ENCODE measurements at regions not wholly inside any gene's neighbourhood (a gene's known extent, or its start where the extent isn't known, plus 50 kb on each side); places are given as distances from the start of the nearest gene placed in this dataset.

DNA sequence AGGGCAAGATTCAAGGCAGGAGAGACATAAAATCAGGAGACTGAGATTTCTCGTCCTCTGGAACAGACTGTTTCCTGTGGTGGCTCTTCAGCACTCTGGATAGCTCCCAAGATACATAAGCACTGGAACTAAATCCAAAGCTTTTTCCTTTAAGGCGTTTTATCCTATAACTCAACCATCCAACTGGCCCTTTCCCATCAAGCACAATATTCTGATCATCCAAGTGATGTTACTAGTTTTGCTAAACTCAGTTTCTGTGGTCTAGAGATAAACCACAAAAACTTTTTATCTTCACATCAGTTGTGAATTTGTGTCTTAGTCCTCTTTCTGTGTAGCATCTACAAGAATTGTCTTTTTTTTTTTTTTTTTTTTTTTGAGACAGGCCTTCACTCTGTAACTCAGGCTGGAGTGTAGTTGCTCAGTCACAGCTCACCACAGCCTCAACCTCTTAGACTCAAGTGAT is 299.4 kb downstream of the COX7C start:
- no peak for FAIRE-seq
- TF ChIP-seq, protein P1, sequence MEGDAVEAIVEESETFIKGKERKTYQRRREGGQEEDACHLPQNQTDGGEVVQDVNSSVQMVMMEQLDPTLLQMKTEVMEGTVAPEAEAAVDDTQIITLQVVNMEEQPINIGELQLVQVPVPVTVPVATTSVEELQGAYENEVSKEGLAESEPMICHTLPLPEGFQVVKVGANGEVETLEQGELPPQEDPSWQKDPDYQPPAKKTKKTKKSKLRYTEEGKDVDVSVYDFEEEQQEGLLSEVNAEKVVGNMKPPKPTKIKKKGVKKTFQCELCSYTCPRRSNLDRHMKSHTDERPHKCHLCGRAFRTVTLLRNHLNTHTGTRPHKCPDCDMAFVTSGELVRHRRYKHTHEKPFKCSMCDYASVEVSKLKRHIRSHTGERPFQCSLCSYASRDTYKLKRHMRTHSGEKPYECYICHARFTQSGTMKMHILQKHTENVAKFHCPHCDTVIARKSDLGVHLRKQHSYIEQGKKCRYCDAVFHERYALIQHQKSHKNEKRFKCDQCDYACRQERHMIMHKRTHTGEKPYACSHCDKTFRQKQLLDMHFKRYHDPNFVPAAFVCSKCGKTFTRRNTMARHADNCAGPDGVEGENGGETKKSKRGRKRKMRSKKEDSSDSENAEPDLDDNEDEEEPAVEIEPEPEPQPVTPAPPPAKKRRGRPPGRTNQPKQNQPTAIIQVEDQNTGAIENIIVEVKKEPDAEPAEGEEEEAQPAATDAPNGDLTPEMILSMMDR (IDR thresholded peaks at IDR 0.05; ENCODE audit: insufficient read depth, missing control alignments), result no peak
- no peak for DNase-seq (ENCODE audit: insufficient read length, low spot score)

DNA sequence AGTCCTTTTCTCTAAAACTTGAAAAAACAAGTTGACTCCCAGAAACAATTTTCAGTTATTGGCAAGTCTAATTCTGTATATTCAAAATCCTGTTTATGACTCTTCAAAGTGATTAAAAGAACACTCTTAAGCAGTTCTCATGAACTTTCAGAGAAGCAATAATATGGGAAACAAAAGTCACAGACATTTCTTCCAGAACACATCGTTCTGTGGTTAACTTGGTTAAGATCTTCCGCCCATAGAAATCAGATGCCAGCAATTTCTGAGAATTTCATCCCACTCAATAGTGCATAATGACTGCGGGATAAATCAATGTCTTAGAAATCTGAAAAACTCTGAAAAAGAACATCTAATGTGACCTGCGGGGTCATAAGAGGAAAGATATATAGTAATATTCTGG is 300.5 kb downstream of the COX7C start:
- DNase-seq (ENCODE audit: insufficient read length, low spot score) (no peak), FAIRE-seq (no peak)
- TF ChIP-seq, protein P1 (IDR thresholded peaks at IDR 0.05; ENCODE audit: insufficient read depth, missing control alignments), result no peak

DNA sequence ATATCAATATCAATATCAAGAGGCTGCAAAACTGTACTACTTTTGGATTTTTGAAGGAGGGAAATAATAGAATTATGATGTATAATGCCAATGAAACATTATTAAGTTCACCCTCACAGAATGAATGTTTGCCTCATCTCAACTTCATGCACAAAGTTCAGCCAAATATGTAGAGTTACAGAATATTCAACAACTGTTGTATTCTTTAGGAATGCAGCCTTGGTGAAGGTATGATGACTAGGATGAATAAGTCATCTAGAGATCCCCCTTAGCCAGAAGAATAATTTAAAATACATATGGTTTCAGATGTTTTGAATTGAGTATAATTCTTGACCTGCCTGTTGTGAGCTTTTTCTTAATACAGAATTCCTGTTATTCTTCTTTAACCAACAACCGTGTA is 308.3 kb downstream of the COX7C start:
- TF ChIP-seq, protein P1 (IDR thresholded peaks at IDR 0.05; ENCODE audit: insufficient read depth, missing control alignments), result no peak
- no peak for DNase-seq (ENCODE audit: insufficient read length, low spot score)
- FAIRE-seq, result no peak

DNA sequence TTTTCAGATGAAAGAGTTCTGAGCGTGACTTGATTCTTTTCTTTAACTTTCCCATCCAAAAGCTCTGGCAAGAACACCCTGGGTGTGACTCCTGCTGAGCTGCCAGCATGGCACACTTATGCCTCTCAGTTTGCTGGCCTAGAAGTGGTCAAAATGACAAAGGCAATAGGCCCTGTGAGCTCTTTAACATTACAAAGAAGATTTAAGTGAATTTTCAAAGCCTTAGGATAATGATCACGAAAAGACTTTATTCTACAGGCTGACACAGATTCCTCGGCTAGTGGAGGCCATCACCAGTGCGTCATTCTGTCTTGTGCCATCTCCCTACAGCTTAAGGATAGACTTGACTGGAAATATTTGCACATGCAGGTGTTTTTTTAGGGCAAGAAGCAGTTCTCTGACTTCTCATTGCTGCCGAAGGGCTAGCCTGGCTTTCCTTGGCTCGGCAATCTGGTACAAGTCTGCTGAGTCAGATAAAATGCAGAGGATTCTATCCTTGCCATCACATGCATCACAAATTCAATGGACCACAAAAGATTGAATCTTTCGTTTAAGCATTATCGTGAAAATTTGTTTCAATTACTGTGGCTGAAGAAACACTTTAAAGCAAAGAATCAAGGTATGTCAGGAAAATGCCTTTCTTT is 311.5 kb downstream of the COX7C start:
- FAIRE-seq, result no peak
- TF ChIP-seq, protein P1 (IDR thresholded peaks at IDR 0.05; ENCODE audit: insufficient read depth, missing control alignments), result no peak
- DNase-seq (ENCODE audit: insufficient read length, low spot score), result no peak

DNA sequence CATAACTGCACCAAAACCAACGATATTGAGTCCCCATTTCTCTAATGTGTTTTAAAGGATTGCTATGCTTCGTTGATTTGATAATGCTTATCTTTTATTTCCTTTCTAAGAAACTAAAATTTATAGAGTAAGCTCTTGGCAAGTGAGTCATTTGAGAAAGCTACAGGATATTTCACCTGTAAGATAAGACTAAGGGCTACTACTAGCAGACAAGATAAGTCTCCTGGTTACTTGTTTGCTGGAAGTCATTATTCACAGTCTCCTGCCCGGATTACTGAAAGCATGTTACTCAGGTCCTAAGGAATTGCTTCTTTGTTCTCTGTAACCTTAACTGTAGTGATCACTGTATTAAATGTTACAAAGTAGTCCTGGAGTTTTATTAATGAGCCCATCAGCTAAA is 315.9 kb upstream of the RASA1 start:
- DNase-seq (ENCODE audit: insufficient read length, low spot score) (no peak), FAIRE-seq (peak; percentile 44)
- TF ChIP-seq, protein P1 (IDR thresholded peaks at IDR 0.05; ENCODE audit: insufficient read depth, missing control alignments), result no peak

DNA sequence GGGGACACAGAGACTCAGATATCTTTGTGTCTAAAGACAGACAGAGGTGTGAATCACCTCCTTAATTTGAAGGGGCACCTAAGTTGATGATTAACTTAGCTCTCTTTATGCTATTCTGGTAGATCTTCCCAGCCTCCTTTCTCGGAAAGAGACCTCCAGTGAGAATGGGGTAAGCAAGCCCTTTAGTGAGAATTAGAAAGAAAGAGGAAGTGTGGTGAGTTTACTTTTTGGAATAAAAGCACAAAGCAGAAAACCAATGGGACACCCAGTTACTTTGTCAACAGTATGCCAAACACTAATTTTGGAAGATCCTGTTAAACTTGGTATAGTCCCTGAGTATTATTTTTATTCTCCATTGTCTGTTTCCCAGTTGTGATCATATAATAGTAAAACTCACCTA is 302.8 kb upstream of the RASA1 start:
- TF ChIP-seq, protein P1 (IDR thresholded peaks at IDR 0.05; ENCODE audit: insufficient read depth, missing control alignments), result no peak
- no peak for DNase-seq (ENCODE audit: insufficient read length, low spot score)
- FAIRE-seq, result peak; percentile 35

DNA sequence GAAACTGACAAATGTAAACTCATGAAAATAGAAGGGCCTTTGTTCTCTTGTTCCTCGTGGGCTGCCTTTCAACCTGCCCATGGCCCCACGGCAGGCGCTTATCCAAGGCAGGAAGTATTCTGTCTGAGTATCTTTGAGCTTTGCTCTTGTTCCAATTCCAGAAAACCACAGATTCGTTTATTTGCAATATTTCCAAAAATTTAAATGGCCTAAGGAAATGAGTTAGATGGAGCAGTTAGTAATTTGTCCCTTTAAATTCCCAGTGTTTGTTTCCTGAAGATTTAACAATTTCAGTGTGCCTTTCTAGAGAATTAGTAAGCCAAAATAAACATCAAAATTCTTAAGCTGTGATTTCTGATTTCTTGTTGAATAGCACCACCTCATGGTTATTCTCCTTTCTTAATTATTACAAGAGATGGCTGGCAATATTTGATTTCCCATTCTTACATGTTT is 299.4 kb upstream of the RASA1 start:
- TF ChIP-seq, protein P1 (IDR thresholded peaks at IDR 0.05; ENCODE audit: insufficient read depth, missing control alignments), result peak; percentile 58
- no peak for DNase-seq (ENCODE audit: insufficient read length, low spot score)
- FAIRE-seq, result peak; percentile 55
